Suprapubic skin (tissue), 4 donors: ENCODE measurements at regions not wholly inside any gene's neighbourhood (a gene's known extent, or its start where the extent isn't known, plus 50 kb on each side); places are given as distances from the start of the nearest gene placed in this dataset.

Experiments
- DNase-seq, 2 donors: peaks; one replicate each; pipeline ENCODE4 v3.0.0-alpha.2; 2019; ENCODE audit warnings: low spot score in 2 of 2
- H3K27ac ChIP-seq: fragments of 200-600 bp; sonication (generic); one replicate; pipeline ENCODE4 v1.5.1; 2019
- H3K27me3 ChIP-seq: fragments of 200-600 bp; sonication (generic); one replicate; pipeline ENCODE4 v1.5.1; 2019
- H3K36me3 ChIP-seq: fragments of 200-600 bp; sonication (generic); one replicate; pipeline ENCODE4 v1.5.1; 2019
- H3K4me1 ChIP-seq: fragments of 200-600 bp; sonication (generic); one replicate; pipeline ENCODE4 v1.5.1; 2019
- H3K4me3 ChIP-seq: fragments of 200-600 bp; sonication (generic); one replicate; pipeline ENCODE4 v1.5.1; 2019; ENCODE audit warnings: mild to moderate bottlenecking
- H3K9me3 ChIP-seq: fragments of 200-600 bp; sonication (generic); one replicate; pipeline ENCODE4 v1.5.1; 2019
- CTCF ChIP-seq, 2 donors: fragments of 200-600 bp in 1 of 2; fragments of 450-650 bp in 1 of 2; sonication (generic) in 1 of 2; IDR thresholded peaks; one replicate each; pipeline ENCODE4 v1.5.1; 2016 to 2019; ENCODE audit warnings: antibody characterized with exemption in 2 of 2, mild to moderate bottlenecking in 1 of 2, moderate library complexity in 1 of 2
- EP300 ChIP-seq: sonication (generic); formaldehyde crosslinking; IDR thresholded peaks from one replicate; pipeline ENCODE4 v1.6.1; 2017; ENCODE audit warnings: antibody characterized with exemption
- POLR2A ChIP-seq, 2 donors: fragments of 450-650 bp; IDR thresholded peaks; one replicate each; pipeline ENCODE4 v1.6.1; 2017; ENCODE audit warnings: antibody characterized with exemption in 2 of 2, mild to moderate bottlenecking in 2 of 2, moderate library complexity in 2 of 2
- POLR2AphosphoS5 ChIP-seq, 3 donors: sonication (generic); formaldehyde crosslinking; IDR thresholded peaks; one replicate each; pipeline ENCODE4 v1.6.1; 2017; ENCODE audit warnings: antibody characterized with exemption in 3 of 3
- WGBS: methylation state at CpG from one replicate; pipeline ENCODE4 v1.1.5; 2018; 5-methylcytosine and 5-hydroxymethylcytosine counted together

GRCh38 chr2:42910645-42911405, 118.4 kb upstream of the HAAO start:
- no peak for TF ChIP-seq EP300
- Histone ChIP-seq H3K27me3 (no peaks in the 10 kb centered on the region), H3K36me3 (no peaks in the 10 kb centered on the region), H3K27ac (no peak overlapping the region), H3K4me1 (peaks cover 26% of the 10 kb centered on the region), H3K9me3 (no peaks in the 10 kb centered on the region), H3K4me3 (no peak overlapping the region)
- peak in 1 of 2 donors; percentile 35 for DNase-seq
- WGBS, result 86% methylated on average over 3 of the region's 3 CpGs

- H3K27ac ChIP-seq, result no peak overlapping the region
- H3K4me3 ChIP-seq, result no peak overlapping the region
- DNase-seq, result peak in 1 of 2 donors; percentile 41
- H3K27me3 ChIP-seq, result no peaks in the 10 kb centered on the region
- H3K36me3 ChIP-seq, result no peaks in the 10 kb centered on the region
- 81% methylated on average over 7 of the region's 7 CpGs for WGBS
- TF ChIP-seq CTCF (IDR thresholded peaks at IDR 0.05), result no peak
- no peak for TF ChIP-seq EP300
- TF ChIP-seq POLR2AphosphoS5 (IDR thresholded peaks at IDR 0.05), result no peak
- no peak for TF ChIP-seq POLR2A (IDR thresholded peaks at IDR 0.05)
- peaks cover 35% of the 10 kb centered on the region for H3K4me1 ChIP-seq
- no peaks in the 10 kb centered on the region for H3K9me3 ChIP-seq
Measured at GRCh38 chr2:42909966-42910365, 117.6 kb upstream of the HAAO start.

GRCh38 chr2:42908518-42909200, 116.3 kb upstream of the HAAO start:
- 80% methylated on average over 6 of the region's 6 CpGs for WGBS
- no peak for TF ChIP-seq CTCF (IDR thresholded peaks at IDR 0.05)
- TF ChIP-seq POLR2AphosphoS5 (IDR thresholded peaks at IDR 0.05), result no peak
- TF ChIP-seq EP300, result no peak
- no peak for TF ChIP-seq POLR2A (IDR thresholded peaks at IDR 0.05)
- Histone ChIP-seq H3K4me1 (peaks cover 44% of the 10 kb centered on the region), H3K9me3 (no peaks in the 10 kb centered on the region), H3K36me3 (no peaks in the 10 kb centered on the region), H3K27me3 (no peaks in the 10 kb centered on the region), H3K27ac (no peak overlapping the region), H3K4me3 (no peak overlapping the region)
- DNase-seq, result peak in 1 of 2 donors; percentile 22

- TF ChIP-seq CTCF (IDR thresholded peaks at IDR 0.05) (no peak), EP300 (no peak), POLR2A (IDR thresholded peaks at IDR 0.05) (no peak), POLR2AphosphoS5 (IDR thresholded peaks at IDR 0.05) (no peak)
- Histone ChIP-seq H3K4me3 (no peak overlapping the region), H3K36me3 (no peaks in the 10 kb centered on the region), H3K9me3 (no peaks in the 10 kb centered on the region), H3K27me3 (no peaks in the 10 kb centered on the region), H3K4me1 (peaks cover 52% of the 10 kb centered on the region), H3K27ac (peak overlapping the region; percentile 81)
- WGBS, result 67% methylated on average over 1 of the region's 1 CpG
- DNase-seq, result no peak
Measured at GRCh38 chr2:42907835-42908234, 115.5 kb upstream of the HAAO start.

GRCh38 chr2:42906557-42907411, 114.4 kb upstream of the HAAO start:
- TF ChIP-seq POLR2A (IDR thresholded peaks at IDR 0.05) (peak in 1 of 2 donors; percentile 7), POLR2AphosphoS5 (IDR thresholded peaks at IDR 0.05) (no peak)
- H3K9me3 ChIP-seq, result no peaks in the 10 kb centered on the region
- H3K27me3 ChIP-seq, result no peaks in the 10 kb centered on the region
- H3K27ac ChIP-seq, result peak overlapping the region; percentile 81
- no peak overlapping the region for H3K4me3 ChIP-seq
- peak; percentile 79 to 82 for DNase-seq
- WGBS, result 3% methylated on average over 15 of the region's 15 CpGs
- H3K36me3 ChIP-seq, result no peaks in the 10 kb centered on the region
- peaks cover 53% of the 10 kb centered on the region for H3K4me1 ChIP-seq

GRCh38 chr2:42906111-42906556, 113.8 kb upstream of the HAAO start:
- Histone ChIP-seq H3K9me3 (no peaks in the 10 kb centered on the region), H3K4me1 (peaks cover 53% of the 10 kb centered on the region), H3K27ac (peak overlapping the region; percentile 81), H3K4me3 (no peak overlapping the region), H3K27me3 (no peaks in the 10 kb centered on the region), H3K36me3 (no peaks in the 10 kb centered on the region)
- TF ChIP-seq EP300 (no peak), POLR2A (IDR thresholded peaks at IDR 0.05) (no peak), CTCF (IDR thresholded peaks at IDR 0.05) (no peak), POLR2AphosphoS5 (IDR thresholded peaks at IDR 0.05) (no peak)
- no peak for DNase-seq
- 20% methylated on average over 4 of the region's 4 CpGs for WGBS
